ENCODE measurements at regions not wholly inside any gene's neighbourhood (a gene's known extent, or its start where the extent isn't known, plus 50 kb on each side); places are given as distances from the start of the nearest gene placed in this dataset.

DNA sequence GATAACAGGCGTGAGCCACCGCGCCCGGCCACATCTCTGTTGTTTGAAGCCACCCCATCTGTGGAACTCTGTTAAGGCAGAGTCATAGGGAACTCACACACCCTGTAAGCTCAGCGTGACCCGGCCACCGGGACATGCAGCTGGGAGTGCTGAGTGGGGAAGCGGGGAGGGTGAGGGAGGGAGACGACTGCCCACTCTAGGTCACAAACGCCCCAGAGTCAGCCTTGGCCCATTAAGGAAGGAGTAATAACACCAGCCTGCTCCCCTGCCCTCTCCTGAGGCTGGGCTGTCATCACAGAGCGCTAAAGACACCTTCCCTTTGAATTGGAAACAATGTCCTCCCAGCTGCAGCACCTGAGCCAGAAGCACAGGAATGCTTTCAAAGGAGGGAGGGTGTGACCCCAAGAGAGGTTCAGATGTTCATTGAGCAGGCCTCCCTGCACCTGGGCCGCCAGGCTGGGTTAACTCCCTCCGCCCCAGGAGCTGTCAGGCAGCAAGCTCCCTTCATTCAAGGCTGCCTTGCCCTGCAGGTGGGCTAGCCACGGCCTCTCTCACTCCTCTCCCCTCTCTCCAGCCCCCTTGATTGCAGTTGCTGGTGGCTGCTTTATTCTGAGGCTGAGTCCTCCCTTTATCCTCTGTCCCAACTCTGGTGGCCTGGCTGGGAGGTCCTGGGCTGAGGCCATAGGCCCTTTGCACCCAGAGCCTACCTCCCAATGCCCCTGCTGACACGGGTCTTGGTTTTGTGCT lies 77.2 kb upstream of the HPCAL1 start (continued):
- TF ChIP-seq FOXK1 (CRISPR knock-in tag; IDR thresholded peaks at IDR 0.05; ENCODE audit: borderline replicate concordance) = no peak
- TF ChIP-seq, protein P1, sequence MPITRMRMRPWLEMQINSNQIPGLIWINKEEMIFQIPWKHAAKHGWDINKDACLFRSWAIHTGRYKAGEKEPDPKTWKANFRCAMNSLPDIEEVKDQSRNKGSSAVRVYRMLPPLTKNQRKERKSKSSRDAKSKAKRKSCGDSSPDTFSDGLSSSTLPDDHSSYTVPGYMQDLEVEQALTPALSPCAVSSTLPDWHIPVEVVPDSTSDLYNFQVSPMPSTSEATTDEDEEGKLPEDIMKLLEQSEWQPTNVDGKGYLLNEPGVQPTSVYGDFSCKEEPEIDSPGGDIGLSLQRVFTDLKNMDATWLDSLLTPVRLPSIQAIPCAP (CRISPR knock-in tag; IDR thresholded peaks at IDR 0.05; ENCODE audit: borderline replicate concordance) = no peak
- TF ChIP-seq DDX20 (tag; IDR thresholded peaks at IDR 0.05; ENCODE audit: low read depth) = no peak
- TF ChIP-seq, protein P2, sequence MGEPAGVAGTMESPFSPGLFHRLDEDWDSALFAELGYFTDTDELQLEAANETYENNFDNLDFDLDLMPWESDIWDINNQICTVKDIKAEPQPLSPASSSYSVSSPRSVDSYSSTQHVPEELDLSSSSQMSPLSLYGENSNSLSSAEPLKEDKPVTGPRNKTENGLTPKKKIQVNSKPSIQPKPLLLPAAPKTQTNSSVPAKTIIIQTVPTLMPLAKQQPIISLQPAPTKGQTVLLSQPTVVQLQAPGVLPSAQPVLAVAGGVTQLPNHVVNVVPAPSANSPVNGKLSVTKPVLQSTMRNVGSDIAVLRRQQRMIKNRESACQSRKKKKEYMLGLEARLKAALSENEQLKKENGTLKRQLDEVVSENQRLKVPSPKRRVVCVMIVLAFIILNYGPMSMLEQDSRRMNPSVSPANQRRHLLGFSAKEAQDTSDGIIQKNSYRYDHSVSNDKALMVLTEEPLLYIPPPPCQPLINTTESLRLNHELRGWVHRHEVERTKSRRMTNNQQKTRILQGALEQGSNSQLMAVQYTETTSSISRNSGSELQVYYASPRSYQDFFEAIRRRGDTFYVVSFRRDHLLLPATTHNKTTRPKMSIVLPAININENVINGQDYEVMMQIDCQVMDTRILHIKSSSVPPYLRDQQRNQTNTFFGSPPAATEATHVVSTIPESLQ (CRISPR knock-in tag; IDR thresholded peaks at IDR 0.05) = no peak
- TF ChIP-seq, protein P3, sequence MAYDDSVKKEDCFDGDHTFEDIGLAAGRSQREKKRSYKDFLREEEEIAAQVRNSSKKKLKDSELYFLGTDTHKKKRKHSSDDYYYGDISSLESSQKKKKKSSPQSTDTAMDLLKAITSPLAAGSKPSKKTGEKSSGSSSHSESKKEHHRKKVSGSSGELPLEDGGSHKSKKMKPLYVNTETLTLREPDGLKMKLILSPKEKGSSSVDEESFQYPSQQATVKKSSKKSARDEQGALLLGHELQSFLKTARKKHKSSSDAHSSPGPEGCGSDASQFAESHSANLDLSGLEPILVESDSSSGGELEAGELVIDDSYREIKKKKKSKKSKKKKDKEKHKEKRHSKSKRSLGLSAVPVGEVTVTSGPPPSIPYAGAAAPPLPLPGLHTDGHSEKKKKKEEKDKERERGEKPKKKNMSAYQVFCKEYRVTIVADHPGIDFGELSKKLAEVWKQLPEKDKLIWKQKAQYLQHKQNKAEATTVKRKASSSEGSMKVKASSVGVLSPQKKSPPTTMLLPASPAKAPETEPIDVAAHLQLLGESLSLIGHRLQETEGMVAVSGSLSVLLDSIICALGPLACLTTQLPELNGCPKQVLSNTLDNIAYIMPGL (CRISPR knock-in tag; IDR thresholded peaks at IDR 0.05) = no peak
- TF ChIP-seq ESRRB (CRISPR knock-in tag; IDR thresholded peaks at IDR 0.05; ENCODE audit: borderline replicate concordance) = no peak

Measured in K562 (cell line).